MCF 10A (cell line): ENCODE measurements at regions not wholly inside any gene's neighbourhood (a gene's known extent, or its start where the extent isn't known, plus 50 kb on each side); places are given as distances from the start of the nearest gene placed in this dataset.

ENCODE experiments used
- BruUV-seq: library from RNA; stranded (reverse); fragments of 400-500 nt; replicated peaks from 2 replicates; lab custom pipeline; 2021; lab: Mats Ljungman, UMichigan
- CTCF ChIA-PET: fragments of 300-600 bp; sonication (Branson Sonifier 250); formaldehyde crosslinking; extraction: SDS; loops from one replicate; lab custom pipeline; 2021; ENCODE audit warnings: antibody characterized with exemption, inconsistent platforms; lab: Yijun Ruan, JAX
- POLR2A ChIA-PET: fragments of 300-600, 350-650 bp; sonication (Branson Sonifier 250); formaldehyde crosslinking; extraction: SDS; loops from one replicate; lab custom pipeline; 2020; ENCODE audit warnings: antibody characterized with exemption, inconsistent platforms; lab: Yijun Ruan, JAX
- DNase-seq: peaks from one replicate; pipeline ENCODE4 v3.0.0-alpha.2; 2018; ENCODE audit not compliant: unreplicated experiment
- H3K27ac Mint-ChIP-seq: one replicate; pipeline ENCODE4 v1.8.0; 2022; ENCODE audit warnings: mild to moderate bottlenecking, low read depth, mixed read lengths; ENCODE audit not compliant: unreplicated experiment
- H3K27me3 Mint-ChIP-seq: one replicate; pipeline ENCODE4 v1.8.0; 2022; ENCODE audit warnings: mixed read lengths; ENCODE audit not compliant: insufficient read depth, unreplicated experiment
- H3K36me3 Mint-ChIP-seq: one replicate; pipeline ENCODE4 v1.8.0; 2022; ENCODE audit warnings: mild to moderate bottlenecking, moderate library complexity, mixed read lengths; ENCODE audit not compliant: insufficient read depth, unreplicated experiment
- H3K4me1 Mint-ChIP-seq: one replicate; pipeline ENCODE4 v1.8.0; 2022; ENCODE audit warnings: mixed read lengths; ENCODE audit not compliant: insufficient read depth, unreplicated experiment
- H3K4me3 Mint-ChIP-seq: one replicate; pipeline ENCODE4 v1.8.0; 2022; ENCODE audit warnings: mild to moderate bottlenecking, moderate library complexity, mixed read lengths; ENCODE audit not compliant: unreplicated experiment
- H3K9me3 Mint-ChIP-seq: one replicate; pipeline ENCODE4 v1.8.0; 2022; ENCODE audit warnings: mixed read lengths; ENCODE audit not compliant: unreplicated experiment
- CTCF ChIP-seq: fragments of 200-600 bp; IDR thresholded peaks from one replicate; pipeline ENCODE4 v1.8.0; 2022; ENCODE audit warnings: antibody characterized with exemption, mild to moderate bottlenecking; ENCODE audit not compliant: unreplicated experiment
- intact Hi-C: fragments of 100-400 bp; cut with micrococcal nuclease; formaldehyde crosslinking; loops from 2 replicates; pipeline ENCODE4 v1.14.1; 2022

GRCh38 chr2:39933196-39933595 is 154.1 kb upstream of the THUMPD2 start:
- H3K4me3 Mint-ChIP-seq: no peak overlapping the region
- ChIA-PET CTCF (interaction anchor here (0.6 kb wide), 1 partner anchor 623 kb away, joined by 3 read pairs; no protein-coding TSS in a partner anchor), POLR2A (interaction anchor here (0.6 kb wide), 1 partner anchor 12 kb away, joined by 3 read pairs; no protein-coding TSS in a partner anchor)
- intact Hi-C loops: no loop called here
- no peaks in the 10 kb centered on the region for H3K9me3 Mint-ChIP-seq
- H3K4me1 Mint-ChIP-seq: peaks cover 6% of the 10 kb centered on the region
- no peaks in the 10 kb centered on the region for H3K36me3 Mint-ChIP-seq
- no peak for DNase-seq
- no peaks in the 10 kb centered on the region for H3K27me3 Mint-ChIP-seq
- no TSS peak for BruUV-seq
- no peak for TF ChIP-seq CTCF
- no peak overlapping the region for H3K27ac Mint-ChIP-seq

- CTCF ChIA-PET: interaction anchor here (0.6 kb wide), 1 partner anchor 929 kb away, joined by 3 read pairs; no protein-coding TSS in a partner anchor
- Mint-ChIP-seq H3K4me1 (no peaks in the 10 kb centered on the region), H3K27ac (no peak overlapping the region), H3K4me3 (no peak overlapping the region), H3K36me3 (no peaks in the 10 kb centered on the region), H3K9me3 (no peaks in the 10 kb centered on the region), H3K27me3 (no peaks in the 10 kb centered on the region)
- no peak for DNase-seq
- no peak for TF ChIP-seq CTCF
- BruUV-seq: no TSS peak
- POLR2A ChIA-PET: no interaction called here
- intact Hi-C loops: no loop called here
Observed at GRCh38 chr2:39932198-39932597, 153.1 kb upstream of the THUMPD2 start.

GRCh38 chr2:39930175-39930917 is 151.3 kb upstream of the THUMPD2 start:
- intact Hi-C loops: no loop called here
- Mint-ChIP-seq H3K27me3 (no peaks in the 10 kb centered on the region), H3K4me3 (no peak overlapping the region), H3K4me1 (no peaks in the 10 kb centered on the region), H3K36me3 (no peaks in the 10 kb centered on the region), H3K27ac (no peak overlapping the region), H3K9me3 (no peaks in the 10 kb centered on the region)
- no TSS peak for BruUV-seq
- TF ChIP-seq CTCF: no peak
- ChIA-PET POLR2A (no interaction called here), CTCF (no interaction called here)
- DNase-seq: no peak

- ChIA-PET CTCF (interaction anchor here (1.2 to 1.4 kb wide), 2 partner anchors 17 to 19 kb away, joined by 3 to 4 read pairs; no protein-coding TSS in a partner anchor), POLR2A (interaction anchor here (0.6 kb wide), 1 partner anchor 322 kb away, joined by 3 read pairs; no protein-coding TSS in a partner anchor)
- H3K27ac Mint-ChIP-seq: no peak overlapping the region
- BruUV-seq: no TSS peak
- H3K36me3 Mint-ChIP-seq: no peaks in the 10 kb centered on the region
- intact Hi-C loops: no loop called here
- TF ChIP-seq CTCF: no peak
- no peak overlapping the region for H3K4me3 Mint-ChIP-seq
- H3K9me3 Mint-ChIP-seq: no peaks in the 10 kb centered on the region
- no peaks in the 10 kb centered on the region for H3K4me1 Mint-ChIP-seq
- no peak for DNase-seq
- no peaks in the 10 kb centered on the region for H3K27me3 Mint-ChIP-seq
Observed at GRCh38 chr2:39929531-39929930, 150.5 kb upstream of the THUMPD2 start.
